ENCODE measurements at regions not wholly inside any gene's neighbourhood (a gene's known extent, or its start where the extent isn't known, plus 50 kb on each side); places are given as distances from the start of the nearest gene placed in this dataset.

DNA sequence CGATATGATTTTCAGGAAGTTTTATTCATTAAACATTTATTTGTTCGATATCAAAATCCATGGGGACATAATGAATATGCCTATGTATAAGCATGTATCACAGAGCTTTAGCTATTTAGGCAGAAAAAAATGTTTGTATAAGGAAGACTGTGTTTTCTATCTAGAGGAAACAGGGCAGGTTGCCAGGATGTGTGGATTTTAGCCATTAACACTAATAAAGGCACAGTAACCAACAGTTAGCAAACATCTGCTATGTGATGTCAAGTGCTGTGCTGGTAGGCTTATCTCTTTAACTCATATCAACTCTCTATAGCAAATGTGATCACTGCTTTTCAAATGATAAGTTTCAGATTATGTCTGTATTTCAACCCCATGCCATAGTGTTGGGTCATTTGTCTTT lies 708.9 kb upstream of the HS3ST1 start:
- Histone ChIP-seq H3K27me3 (replicated peaks) (no peaks in the 10 kb centered on the region), H3K36me3 (replicated peaks) (no peaks in the 10 kb centered on the region), H3K27ac (no peak overlapping the region), H3K4me3 (ENCODE audit: low read depth, low read length) (no peak overlapping the region)
- no peak for DNase-seq
- in situ Hi-C loops (cut with HindIII; ENCODE audit: low pct_ligation_motif_present, low sequenced_read_pairs) = no loop called here
- TF ChIP-seq, protein P1, sequence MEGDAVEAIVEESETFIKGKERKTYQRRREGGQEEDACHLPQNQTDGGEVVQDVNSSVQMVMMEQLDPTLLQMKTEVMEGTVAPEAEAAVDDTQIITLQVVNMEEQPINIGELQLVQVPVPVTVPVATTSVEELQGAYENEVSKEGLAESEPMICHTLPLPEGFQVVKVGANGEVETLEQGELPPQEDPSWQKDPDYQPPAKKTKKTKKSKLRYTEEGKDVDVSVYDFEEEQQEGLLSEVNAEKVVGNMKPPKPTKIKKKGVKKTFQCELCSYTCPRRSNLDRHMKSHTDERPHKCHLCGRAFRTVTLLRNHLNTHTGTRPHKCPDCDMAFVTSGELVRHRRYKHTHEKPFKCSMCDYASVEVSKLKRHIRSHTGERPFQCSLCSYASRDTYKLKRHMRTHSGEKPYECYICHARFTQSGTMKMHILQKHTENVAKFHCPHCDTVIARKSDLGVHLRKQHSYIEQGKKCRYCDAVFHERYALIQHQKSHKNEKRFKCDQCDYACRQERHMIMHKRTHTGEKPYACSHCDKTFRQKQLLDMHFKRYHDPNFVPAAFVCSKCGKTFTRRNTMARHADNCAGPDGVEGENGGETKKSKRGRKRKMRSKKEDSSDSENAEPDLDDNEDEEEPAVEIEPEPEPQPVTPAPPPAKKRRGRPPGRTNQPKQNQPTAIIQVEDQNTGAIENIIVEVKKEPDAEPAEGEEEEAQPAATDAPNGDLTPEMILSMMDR (IDR thresholded peaks at IDR 0.05; ENCODE audit: low read depth, low read length, missing control alignments) = no peak

DNA sequence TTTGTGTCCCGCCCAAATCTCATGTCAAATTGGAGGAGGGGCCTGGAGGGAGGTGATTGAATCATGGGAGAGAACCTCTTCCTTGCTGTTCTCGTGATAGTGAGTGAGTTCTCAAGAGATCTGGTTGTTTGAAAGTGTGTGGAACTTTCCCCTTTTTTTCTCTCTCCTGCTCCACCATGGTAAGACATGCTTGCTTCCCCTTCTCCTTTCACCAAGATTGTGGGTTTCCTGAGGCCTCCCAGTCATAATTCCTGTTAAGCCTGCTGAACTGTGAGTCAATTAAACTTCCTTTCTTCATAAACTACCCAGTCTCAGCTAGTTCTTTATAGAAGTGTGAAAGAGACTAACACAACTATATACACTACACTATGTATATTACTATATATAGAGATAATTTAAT lies 697.8 kb upstream of the HS3ST1 start:
- Histone ChIP-seq H3K27ac (no peak overlapping the region), H3K27me3 (replicated peaks) (no peaks in the 10 kb centered on the region), H3K36me3 (replicated peaks) (no peaks in the 10 kb centered on the region), H3K4me3 (ENCODE audit: low read depth, low read length) (no peak overlapping the region)
- TF ChIP-seq, protein P1 (IDR thresholded peaks at IDR 0.05; ENCODE audit: low read depth, low read length, missing control alignments) = no peak
- DNase-seq = no peak
- in situ Hi-C loops (cut with HindIII; ENCODE audit: low pct_ligation_motif_present, low sequenced_read_pairs) = no loop called here

DNA sequence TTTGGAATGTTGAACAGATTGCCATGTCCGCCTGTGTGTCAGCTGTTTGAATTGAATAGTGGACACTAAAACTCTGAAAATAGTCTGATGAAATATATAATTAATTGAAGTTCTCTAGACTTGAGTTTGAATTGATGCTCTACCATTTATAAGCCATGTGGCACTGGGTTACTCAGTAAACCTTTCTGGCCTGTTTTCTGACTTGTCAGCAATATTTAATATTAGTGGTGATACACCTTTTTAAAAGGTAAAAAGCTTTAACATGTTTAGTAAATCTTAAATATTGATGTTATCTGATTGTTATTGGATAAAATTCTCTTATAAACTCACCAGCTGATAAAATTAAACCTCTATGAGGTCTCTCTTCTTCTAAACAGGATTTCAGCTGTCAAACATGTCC lies 695.4 kb upstream of the HS3ST1 start:
- Histone ChIP-seq H3K4me3 (ENCODE audit: low read depth, low read length) (no peak overlapping the region), H3K27me3 (replicated peaks) (no peaks in the 10 kb centered on the region), H3K27ac (no peak overlapping the region), H3K36me3 (replicated peaks) (no peaks in the 10 kb centered on the region)
- in situ Hi-C loops (cut with HindIII; ENCODE audit: low pct_ligation_motif_present, low sequenced_read_pairs) = no loop called here
- DNase-seq = no peak
- TF ChIP-seq, protein P1 (IDR thresholded peaks at IDR 0.05; ENCODE audit: low read depth, low read length, missing control alignments) = no peak

DNA sequence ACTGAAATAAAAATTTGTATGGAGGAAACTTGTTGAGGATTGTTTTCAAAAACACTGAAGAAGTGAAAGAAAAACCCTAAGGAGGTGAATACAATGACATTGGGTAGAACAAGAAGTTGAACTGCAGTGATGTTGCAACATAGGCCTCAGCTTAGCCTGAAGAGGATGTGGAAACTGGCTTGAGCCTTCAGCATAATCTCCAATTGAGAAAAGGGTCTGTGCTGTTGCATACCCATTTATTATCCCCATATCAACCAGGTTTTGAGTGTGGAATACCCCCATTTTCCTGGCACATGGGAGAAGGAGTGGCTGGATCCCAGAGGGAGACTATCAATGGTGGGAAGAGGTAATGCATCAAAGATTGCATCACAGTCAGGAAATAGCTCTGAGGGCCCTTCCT lies 695.0 kb upstream of the HS3ST1 start:
- no peaks in the 10 kb centered on the region for H3K36me3 ChIP-seq (replicated peaks)
- in situ Hi-C loops (cut with HindIII; ENCODE audit: low pct_ligation_motif_present, low sequenced_read_pairs) = no loop called here
- no peak overlapping the region for H3K4me3 ChIP-seq (ENCODE audit: low read depth, low read length)
- TF ChIP-seq, protein P1 (IDR thresholded peaks at IDR 0.05; ENCODE audit: low read depth, low read length, missing control alignments) = no peak
- no peaks in the 10 kb centered on the region for H3K27me3 ChIP-seq (replicated peaks)
- no peak for DNase-seq
- H3K27ac ChIP-seq = no peak overlapping the region

DNA sequence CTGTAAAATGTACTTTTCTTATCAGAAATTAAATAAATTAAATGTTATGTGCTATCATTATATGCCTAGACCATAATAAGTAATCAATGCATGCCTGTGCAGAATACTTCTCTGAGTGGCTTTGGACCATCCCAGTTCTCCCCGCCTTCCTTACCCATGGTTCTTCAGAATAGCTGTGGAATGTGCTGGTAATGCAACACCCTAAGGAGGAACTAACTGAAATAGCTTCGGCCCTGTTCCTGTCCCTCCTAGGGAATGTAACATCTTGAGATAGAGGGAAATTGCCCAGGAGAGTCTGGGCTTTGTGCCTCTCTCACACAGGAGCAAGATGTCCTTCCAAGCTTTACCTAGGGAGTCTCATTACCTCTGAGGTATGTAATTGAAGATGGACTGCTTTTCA lies 693.6 kb upstream of the HS3ST1 start:
- TF ChIP-seq, protein P1 (IDR thresholded peaks at IDR 0.05; ENCODE audit: low read depth, low read length, missing control alignments) = no peak
- Histone ChIP-seq H3K4me3 (ENCODE audit: low read depth, low read length) (no peak overlapping the region), H3K36me3 (replicated peaks) (no peaks in the 10 kb centered on the region), H3K27me3 (replicated peaks) (no peaks in the 10 kb centered on the region), H3K27ac (no peak overlapping the region)
- no peak for DNase-seq
- in situ Hi-C loops (cut with HindIII; ENCODE audit: low pct_ligation_motif_present, low sequenced_read_pairs) = no loop called here

DNA sequence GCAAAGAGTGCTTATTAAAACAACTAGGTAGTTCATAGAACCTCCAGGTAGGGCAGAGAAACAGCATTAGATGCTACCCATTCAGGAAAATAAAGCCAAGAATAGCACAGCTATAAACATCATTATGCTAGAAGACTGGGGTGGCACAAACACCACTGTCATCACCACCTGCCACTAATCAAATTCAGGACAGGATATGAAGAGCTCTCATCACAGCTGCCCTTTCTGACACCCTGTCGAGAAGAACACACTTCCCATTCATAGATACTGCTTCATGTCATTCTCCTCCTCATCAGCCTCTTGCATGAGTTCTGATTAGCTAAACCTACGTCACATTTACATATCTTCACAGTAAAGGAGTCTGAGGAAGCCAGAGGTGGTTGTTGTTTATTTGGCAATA lies 692.3 kb upstream of the HS3ST1 start:
- no peak overlapping the region for H3K27ac ChIP-seq
- no peaks in the 10 kb centered on the region for H3K27me3 ChIP-seq (replicated peaks)
- H3K36me3 ChIP-seq (replicated peaks) = no peaks in the 10 kb centered on the region
- H3K4me3 ChIP-seq (ENCODE audit: low read depth, low read length) = no peak overlapping the region
- in situ Hi-C loops (cut with HindIII; ENCODE audit: low pct_ligation_motif_present, low sequenced_read_pairs) = no loop called here
- TF ChIP-seq, protein P1 (IDR thresholded peaks at IDR 0.05; ENCODE audit: low read depth, low read length, missing control alignments) = no peak
- DNase-seq = no peak
